HUES48 (cell line): ENCODE measurements at regions not wholly inside any gene's neighbourhood (a gene's known extent, or its start where the extent isn't known, plus 50 kb on each side); places are given as distances from the start of the nearest gene placed in this dataset.
"Not testable (repeated sequence)": the region's sequence is repeated elsewhere in the genome, so short reads cannot be mapped to it uniquely, and the experiment has no call there.

Experiments
- H3K27ac ChIP-seq: one replicate; pipeline ENCODE4 v1.7.0; 2013; ENCODE audit warnings: low read depth, low read length, inconsistent platforms
- H3K27me3 ChIP-seq: 2 replicates; pipeline ENCODE4 v1.6.1; 2013; ENCODE audit warnings: mild to moderate bottlenecking, low read length; ENCODE audit not compliant: control insufficient read depth, insufficient read depth
- H3K36me3 ChIP-seq: 2 replicates; pipeline ENCODE4 v1.6.1; 2013; ENCODE audit warnings: low read length; ENCODE audit not compliant: control insufficient read depth, insufficient read depth
- H3K4me1 ChIP-seq: 2 replicates; pipeline ENCODE4 v1.6.1; 2013; ENCODE audit warnings: mild to moderate bottlenecking, low read length; ENCODE audit not compliant: control insufficient read depth, insufficient read depth
- H3K4me3 ChIP-seq: 2 replicates; pipeline ENCODE4 v1.5.1; 2013; ENCODE audit warnings: mild to moderate bottlenecking, low read depth, low read length
- H3K9ac ChIP-seq: 2 replicates; pipeline ENCODE4 v1.6.1; 2013; ENCODE audit warnings: mild to moderate bottlenecking, low read depth, low read length, moderate library complexity
- H3K9me3 ChIP-seq: 2 replicates; pipeline ENCODE4 v1.6.1; 2013; ENCODE audit warnings: low read length; ENCODE audit not compliant: control insufficient read depth, insufficient read depth

GRCh38 chr16:80105160-80105559 is 435.6 kb upstream of the DYNLRB2 start:
- H3K36me3 ChIP-seq, result no peaks in the 10 kb centered on the region
- H3K4me3 ChIP-seq, result no peak overlapping the region
- H3K9ac ChIP-seq, result no peak overlapping the region
- no peaks in the 10 kb centered on the region for H3K9me3 ChIP-seq
- no peak overlapping the region for H3K27ac ChIP-seq
- H3K27me3 ChIP-seq, result no peaks in the 10 kb centered on the region
- H3K4me1 ChIP-seq, result peaks cover 6% of the 10 kb centered on the region; the same call in 1 of the 2 replicates

- Histone ChIP-seq H3K4me3 (no peak overlapping the region), H3K27me3 (no peaks in the 10 kb centered on the region), H3K27ac (no peak overlapping the region), H3K9me3 (no peaks in the 10 kb centered on the region), H3K4me1 (peaks cover 6% of the 10 kb centered on the region; the same call in 1 of the 2 replicates), H3K9ac (no peak overlapping the region), H3K36me3 (no peaks in the 10 kb centered on the region)
Measured at GRCh38 chr16:80104401-80104800, 436.4 kb upstream of the DYNLRB2 start.

GRCh38 chr16:80103463-80103862 is 437.3 kb upstream of the DYNLRB2 start:
- Histone ChIP-seq H3K27ac (no peak overlapping the region), H3K36me3 (no peaks in the 10 kb centered on the region), H3K4me1 (peaks cover 6% of the 10 kb centered on the region; the same call in 1 of the 2 replicates), H3K9ac (no peak overlapping the region), H3K27me3 (no peaks in the 10 kb centered on the region), H3K9me3 (no peaks in the 10 kb centered on the region), H3K4me3 (no peak overlapping the region)

- H3K27ac ChIP-seq, result no peak overlapping the region
- no peaks in the 10 kb centered on the region for H3K27me3 ChIP-seq
- no peaks in the 10 kb centered on the region for H3K9me3 ChIP-seq
- no peaks in the 10 kb centered on the region for H3K36me3 ChIP-seq
- no peak overlapping the region for H3K9ac ChIP-seq
- no peak overlapping the region for H3K4me3 ChIP-seq
- H3K4me1 ChIP-seq, result peaks cover 6% of the 10 kb centered on the region; the same call in 1 of the 2 replicates
Measured at GRCh38 chr16:80100846-80101451, 439.8 kb upstream of the DYNLRB2 start.

GRCh38 chr16:80100186-80100585 is 440.6 kb upstream of the DYNLRB2 start:
- Histone ChIP-seq H3K36me3 (no peaks in the 10 kb centered on the region), H3K4me3 (no peak overlapping the region), H3K27ac (no peak overlapping the region), H3K27me3 (no peaks in the 10 kb centered on the region), H3K9ac (no peak overlapping the region), H3K4me1 (peaks cover 6% of the 10 kb centered on the region; the same call in 1 of the 2 replicates), H3K9me3 (no peaks in the 10 kb centered on the region)

GRCh38 chr16:80097098-80097497 is 443.7 kb upstream of the DYNLRB2 start:
- Histone ChIP-seq H3K27me3 (no peaks in the 10 kb centered on the region), H3K27ac (no peak overlapping the region), H3K9ac (no peak overlapping the region), H3K9me3 (no peaks in the 10 kb centered on the region), H3K4me1 (no peaks in the 10 kb centered on the region), H3K4me3 (no peak overlapping the region), H3K36me3 (no peaks in the 10 kb centered on the region)

- Histone ChIP-seq H3K27ac (no peak overlapping the region), H3K9ac (no peak overlapping the region), H3K27me3 (no peaks in the 10 kb centered on the region), H3K9me3 (no peaks in the 10 kb centered on the region), H3K4me3 (no peak overlapping the region), H3K4me1 (peaks cover 5% of the 10 kb centered on the region), H3K36me3 (no peaks in the 10 kb centered on the region)
Measured at GRCh38 chr16:80092681-80093080, 448.1 kb upstream of the DYNLRB2 start.

GRCh38 chr16:80091453-80091852 is 449.3 kb upstream of the DYNLRB2 start:
- H3K36me3 ChIP-seq, H3K4me1 ChIP-seq, H3K27ac ChIP-seq, H3K27me3 ChIP-seq, H3K4me3 ChIP-seq, H3K9ac ChIP-seq, H3K9me3 ChIP-seq: not testable (repeated sequence)

- Histone ChIP-seq H3K4me3 (no peak overlapping the region), H3K27ac (no peak overlapping the region), H3K36me3 (no peaks in the 10 kb centered on the region), H3K9me3 (no peaks in the 10 kb centered on the region), H3K27me3 (no peaks in the 10 kb centered on the region), H3K9ac (no peak overlapping the region), H3K4me1 (0 out of 2 replicates have a peak, but pooled peaks cover 2% of the 10 kb centered on the region)
Measured at GRCh38 chr16:80085606-80086005, 455.2 kb upstream of the DYNLRB2 start.

- Histone ChIP-seq H3K4me1 (0 out of 2 replicates have a peak, but pooled peaks cover 2% of the 10 kb centered on the region), H3K36me3 (no peaks in the 10 kb centered on the region), H3K27me3 (no peaks in the 10 kb centered on the region), H3K9ac (no peak overlapping the region), H3K27ac (no peak overlapping the region), H3K9me3 (no peaks in the 10 kb centered on the region), H3K4me3 (no peak overlapping the region)
Measured at GRCh38 chr16:80084614-80085013, 456.2 kb upstream of the DYNLRB2 start.

GRCh38 chr16:80084163-80084562 is 456.6 kb upstream of the DYNLRB2 start:
- Histone ChIP-seq H3K4me1 (0 out of 2 replicates have a peak, but pooled peaks cover 2% of the 10 kb centered on the region), H3K27ac (no peak overlapping the region), H3K9me3 (no peaks in the 10 kb centered on the region), H3K36me3 (no peaks in the 10 kb centered on the region), H3K9ac (no peak overlapping the region), H3K27me3 (no peaks in the 10 kb centered on the region), H3K4me3 (no peak overlapping the region)
